GM19351 (cell line): ENCODE measurements at regions not wholly inside any gene's neighbourhood (a gene's known extent, or its start where the extent isn't known, plus 50 kb on each side); places are given as distances from the start of the nearest gene placed in this dataset.

Experiments
- ATAC-seq: cut with Tn5 transposase; IDR thresholded peaks from one replicate; pipeline ENCODE4 v1.9.1; 2021; ENCODE audit warnings: mild to moderate bottlenecking, moderate library complexity; ENCODE audit not compliant: unreplicated experiment

- no peak for ATAC-seq
Observed at GRCh38 chr10:44845361-44846175, 65.6 kb upstream of the TMEM72 start.

GRCh38 chr10:44847110-44847509, 64.0 kb upstream of the TMEM72 start:
- ATAC-seq: no peak

- ATAC-seq: no peak
Observed at GRCh38 chr10:44848211-44848610, 62.9 kb upstream of the TMEM72 start.

GRCh38 chr10:44849936-44850335, 61.2 kb upstream of the TMEM72 start:
- ATAC-seq: no peak

GRCh38 chr10:44850356-44850934, 60.7 kb upstream of the TMEM72 start:
- ATAC-seq: no peak

GRCh38 chr10:44851413-44851812, 59.7 kb upstream of the TMEM72 start:
- ATAC-seq: no peak

- no peak for ATAC-seq
Observed at GRCh38 chr10:44851881-44852280, 59.3 kb upstream of the TMEM72 start.

- no peak for ATAC-seq
Observed at GRCh38 chr10:44853148-44853734, 57.9 kb upstream of the TMEM72 start.

- no peak for ATAC-seq
Observed at GRCh38 chr10:44853796-44854195, 57.3 kb upstream of the TMEM72 start.

- ATAC-seq: no peak
Observed at GRCh38 chr10:44854693-44855350, 56.3 kb upstream of the TMEM72 start.

GRCh38 chr10:44856696-44857095, 54.4 kb upstream of the TMEM72 start:
- no peak for ATAC-seq

GRCh38 chr10:44857363-44858016, 53.6 kb upstream of the TMEM72 start:
- peak; percentile 82 for ATAC-seq

- ATAC-seq: no peak
Observed at GRCh38 chr10:44858017-44858371, 53.1 kb upstream of the TMEM72 start.

- ATAC-seq: no peak
Observed at GRCh38 chr10:44858988-44859387, 52.1 kb upstream of the TMEM72 start.

- no peak for ATAC-seq
Observed at GRCh38 chr10:44859546-44860285, 51.4 kb upstream of the TMEM72 start.

- no peak for ATAC-seq
Observed at GRCh38 chr10:44860811-44861736, 50.1 kb upstream of the TMEM72 start.
